Stimulated activated CD4-positive, alpha-beta T cell treated with anti-CD3 and anti-CD28 coated beads, Interleukin-15, amount 100 ng/mL, for 1 hour (primary cell): ENCODE measurements at regions not wholly inside any gene's neighbourhood (a gene's known extent, or its start where the extent isn't known, plus 50 kb on each side); places are given as distances from the start of the nearest gene placed in this dataset.

Experiments
- DNase-seq, 2 donors: peaks; one replicate each; pipeline ENCODE4 v3.0.0-alpha.2; 2020; ENCODE audit warnings: low read depth in 1 of 2, low spot score in 1 of 2

DNA sequence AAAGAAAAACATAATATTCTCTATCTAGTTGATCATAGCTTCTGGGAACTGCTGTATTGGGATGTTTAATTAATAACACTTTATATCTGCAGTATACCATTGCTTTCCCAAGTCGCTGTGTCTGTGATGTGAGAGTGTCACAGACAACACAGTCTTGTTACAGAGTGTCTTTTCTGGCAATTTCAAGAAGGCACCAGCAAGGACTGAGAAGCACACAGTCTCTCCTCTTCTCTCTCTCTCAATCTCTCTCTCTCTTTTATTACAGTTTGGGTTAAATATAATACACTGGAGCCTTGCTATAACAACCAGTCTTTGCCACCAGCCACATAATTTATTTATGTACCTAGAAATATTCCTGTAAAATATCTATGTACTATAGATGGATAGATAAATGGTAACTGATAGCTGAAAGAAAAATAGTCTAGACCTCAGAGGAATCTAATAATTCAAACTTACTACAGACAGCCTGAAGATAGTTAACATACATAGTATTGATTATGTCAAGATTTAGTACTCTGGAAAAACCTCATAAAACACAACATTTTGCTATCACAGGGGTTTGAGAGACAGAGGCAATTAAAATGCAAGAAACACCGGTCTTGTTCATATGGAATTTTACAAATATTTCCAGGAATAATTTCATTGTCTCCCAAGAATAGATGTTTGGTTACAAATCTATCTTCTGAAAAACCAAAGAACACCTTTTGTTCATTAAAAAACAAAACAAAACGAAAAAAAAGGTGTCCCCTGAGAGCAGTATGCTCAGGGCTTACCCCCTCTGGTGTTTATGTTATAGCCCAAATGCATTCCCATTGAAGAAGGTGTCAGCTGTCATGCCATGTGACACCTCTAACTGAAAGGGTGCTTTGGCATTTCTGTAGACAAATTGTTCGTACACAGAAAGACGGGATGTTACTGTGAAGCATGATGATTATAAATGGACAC, 507.8 kb downstream of the TBC1D4 start:
- no peak for DNase-seq

- no peak for DNase-seq
Measured at GRCh38 chr13:74969419-74969818, 512.5 kb downstream of the TBC1D4 start.

DNA sequence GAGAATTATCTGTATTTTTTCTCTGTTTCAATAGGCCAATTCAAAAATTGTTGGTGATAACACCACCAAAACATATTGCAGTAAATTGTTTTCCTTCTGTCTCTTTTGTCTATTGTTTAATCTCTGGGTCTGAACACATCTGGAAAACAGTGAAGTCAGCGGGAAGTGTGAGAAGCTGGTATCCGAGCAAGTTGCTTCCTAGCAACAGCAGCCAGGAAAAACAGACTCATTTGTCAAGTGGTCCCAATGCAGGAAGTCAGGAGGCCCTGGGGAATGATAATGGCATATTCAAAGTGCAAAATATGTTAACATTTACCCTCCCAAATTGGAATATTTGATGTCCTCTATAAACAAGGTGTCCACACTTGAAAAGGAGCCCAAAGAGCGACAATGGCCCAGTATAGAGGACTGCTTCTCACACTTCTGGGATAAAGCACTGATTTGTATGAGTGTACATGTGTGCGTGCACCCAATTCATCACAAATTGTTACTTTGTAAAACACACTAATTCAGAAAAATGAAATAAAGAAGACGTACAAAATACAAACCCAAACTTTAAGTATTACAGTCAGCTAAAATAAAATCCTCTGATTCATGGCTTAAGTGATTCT, 515.0 kb downstream of the TBC1D4 start:
- no peak for DNase-seq

- DNase-seq: no peak
Measured at GRCh38 chr13:74966275-74966674, 515.7 kb downstream of the TBC1D4 start.

GRCh38 chr13:74945637-74946036, 536.3 kb downstream of the TBC1D4 start:
- no peak for DNase-seq

GRCh38 chr13:74931698-74932433, 550.1 kb downstream of the TBC1D4 start:
- DNase-seq: no peak

DNA sequence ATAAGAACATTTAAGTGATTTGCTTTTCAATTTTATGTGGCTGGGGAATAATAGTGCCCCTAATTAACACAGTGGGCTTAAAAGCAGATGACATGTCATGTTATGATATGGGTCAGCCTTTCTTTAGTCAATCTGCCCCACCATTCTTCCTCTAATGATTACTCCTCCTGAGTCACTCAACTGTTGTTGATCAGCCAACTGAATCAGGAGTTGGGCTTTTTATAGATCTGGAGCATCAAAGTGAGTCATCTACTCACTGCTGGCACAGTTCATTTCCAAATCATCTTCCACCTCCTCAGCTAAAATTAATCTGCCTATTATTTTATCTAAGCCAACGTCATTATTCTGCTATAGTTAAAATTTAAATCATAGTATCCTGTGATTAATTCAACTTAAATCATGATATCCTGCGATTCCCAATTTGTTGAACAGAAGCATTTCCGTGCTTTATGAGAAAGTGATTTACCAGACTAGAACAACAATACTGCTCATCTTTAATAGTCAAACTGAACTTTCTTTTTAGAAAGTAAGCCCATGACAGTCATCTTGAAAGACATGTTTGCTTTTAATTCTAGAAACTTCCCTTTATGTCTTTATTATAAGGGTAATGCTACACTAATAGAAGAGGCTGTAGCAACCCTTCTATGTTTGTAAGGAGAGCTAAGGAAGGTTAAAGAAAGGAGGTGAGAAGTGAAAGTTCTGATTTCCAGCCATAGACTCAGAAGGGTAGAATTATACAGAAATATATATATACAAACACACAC, 551.4 kb downstream of the TBC1D4 start:
- DNase-seq: no peak

DNA sequence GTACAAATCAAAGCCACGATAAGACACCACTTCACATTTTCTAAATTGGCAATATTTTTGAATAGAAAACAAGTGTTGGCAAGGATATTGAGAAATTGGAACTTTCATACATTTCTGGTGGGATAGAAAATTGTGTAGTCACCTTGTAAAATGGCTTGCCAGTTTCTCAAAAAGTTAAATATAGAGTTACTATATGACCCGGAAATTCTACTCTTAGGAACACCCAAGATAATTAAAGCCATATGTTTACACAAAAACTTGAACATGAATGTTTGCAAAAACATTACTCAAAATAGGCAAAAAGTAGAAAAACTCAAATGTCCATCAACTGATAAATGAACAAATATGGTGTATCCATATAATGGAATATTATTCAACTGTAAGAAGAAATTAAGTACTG, 552.5 kb downstream of the TBC1D4 start:
- no peak for DNase-seq

- DNase-seq: no peak
Measured at GRCh38 chr13:74927823-74928222, 554.1 kb downstream of the TBC1D4 start.

DNA sequence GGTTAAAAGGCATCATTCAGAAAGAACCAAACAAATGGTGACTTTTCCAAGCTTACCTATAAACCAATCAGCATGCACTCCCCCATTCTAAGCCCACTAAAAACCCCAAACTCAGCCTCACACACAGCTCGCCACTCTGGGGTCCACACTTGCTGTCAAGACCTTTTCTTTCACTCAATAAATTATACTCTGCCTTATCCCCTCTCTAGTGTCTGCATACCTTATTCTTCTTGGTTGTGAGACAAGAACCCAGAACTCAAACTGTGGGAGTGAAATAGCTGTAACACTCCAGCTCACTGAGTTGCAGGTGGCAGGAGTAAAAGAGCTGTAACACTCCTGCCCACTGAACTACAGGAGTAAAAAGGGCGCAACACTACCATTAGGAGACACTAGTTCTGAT, 559.0 kb downstream of the TBC1D4 start:
- DNase-seq: no peak

DNA sequence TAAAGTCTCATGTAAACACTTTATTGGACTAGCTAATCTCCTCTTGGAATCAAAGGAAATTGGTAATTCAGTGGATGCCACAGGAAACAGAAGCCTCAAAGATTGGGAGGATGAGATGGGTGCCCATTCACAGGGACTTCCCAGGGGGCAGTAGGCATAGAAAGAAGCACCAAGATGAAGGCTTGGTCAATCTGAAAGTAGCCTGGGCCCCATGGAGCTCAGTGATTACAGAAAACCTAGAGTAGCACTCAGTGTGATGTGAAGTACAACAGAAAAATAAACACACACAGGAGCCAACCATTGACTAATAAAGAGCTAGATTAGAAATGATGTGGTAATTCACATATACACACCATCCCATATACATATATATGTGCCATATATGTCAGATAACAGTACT, 560.6 kb downstream of the TBC1D4 start:
- no peak for DNase-seq

DNA sequence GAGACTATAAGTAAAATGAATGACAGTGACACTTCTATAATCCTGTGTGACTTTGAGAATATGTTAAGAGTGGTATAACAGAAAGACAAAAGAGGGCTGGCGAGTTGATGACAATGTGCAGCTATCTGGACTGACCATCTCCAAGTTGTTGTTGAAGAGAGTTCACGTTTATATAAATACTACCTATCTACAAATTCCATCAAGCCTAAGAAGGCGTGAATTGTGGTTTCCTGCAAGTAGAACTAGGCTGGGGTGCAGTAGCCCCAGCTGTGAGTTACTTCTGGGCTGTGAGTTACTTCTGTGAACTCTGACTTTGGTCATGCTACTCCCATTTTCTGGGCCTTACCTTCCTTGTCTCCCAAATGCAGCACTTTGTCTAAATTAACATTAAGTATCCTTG, 561.0 kb downstream of the TBC1D4 start:
- DNase-seq: no peak

DNA sequence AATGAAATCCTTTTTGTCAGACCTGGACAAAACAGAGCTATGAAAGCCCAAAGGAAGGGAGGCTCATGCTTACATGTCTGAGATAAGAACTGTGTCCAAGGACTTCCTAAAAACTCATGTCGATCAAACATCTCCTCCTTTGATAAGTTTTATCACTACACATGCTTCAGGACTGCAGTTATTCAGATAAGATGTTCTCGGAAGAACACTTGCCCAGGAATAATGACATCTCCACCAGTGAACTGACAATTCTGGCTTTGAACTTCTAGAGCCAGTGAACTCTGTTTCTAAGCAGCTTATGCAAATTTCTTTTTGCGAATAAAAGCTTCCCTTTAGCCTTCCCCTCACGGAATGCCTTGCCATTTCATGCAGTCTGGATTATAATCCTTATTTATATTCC, 561.6 kb downstream of the TBC1D4 start:
- DNase-seq: no peak

DNA sequence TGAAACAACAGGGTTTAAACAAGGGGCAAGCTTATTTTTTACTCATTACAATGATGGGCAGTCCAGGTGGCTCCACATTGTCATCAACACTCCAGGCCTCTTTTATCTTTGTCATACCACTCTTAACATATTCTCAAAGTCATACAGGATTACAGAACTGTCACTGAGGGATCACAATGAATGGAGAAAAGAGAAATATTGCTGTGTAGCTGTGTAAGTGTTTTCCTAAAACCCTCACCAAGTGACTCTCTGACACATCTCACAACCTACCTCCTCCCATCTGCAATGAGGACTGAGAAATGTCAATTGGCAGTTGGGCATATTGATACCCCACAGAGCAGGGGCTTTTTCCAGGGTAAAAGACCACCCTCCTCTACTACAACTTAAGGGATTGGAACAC, 562.1 kb downstream of the TBC1D4 start:
- no peak for DNase-seq

- DNase-seq: no peak
Measured at GRCh38 chr13:74912898-74913297, 569.1 kb downstream of the TBC1D4 start.

GRCh38 chr13:74910415-74910814, 571.6 kb downstream of the TBC1D4 start:
- DNase-seq: no peak

DNA sequence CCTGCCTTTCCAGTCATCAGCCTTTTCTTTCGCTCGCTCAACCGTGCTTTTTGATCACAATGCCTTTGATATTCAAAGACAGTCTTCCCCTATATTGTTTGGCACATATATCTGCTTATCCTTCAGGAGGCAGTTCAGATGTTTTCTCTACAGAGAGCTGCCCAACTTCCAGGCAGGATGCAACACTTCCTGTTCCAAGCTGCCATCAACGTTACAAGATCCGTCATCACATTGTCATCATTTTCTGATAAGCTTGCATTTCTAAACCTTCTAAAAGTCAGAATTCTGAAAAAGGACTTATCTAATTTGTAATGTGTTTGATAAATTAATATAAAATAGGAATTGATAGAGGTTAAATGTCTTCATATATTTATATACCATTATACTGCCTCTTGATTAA, 574.2 kb downstream of the TBC1D4 start:
- no peak for DNase-seq

DNA sequence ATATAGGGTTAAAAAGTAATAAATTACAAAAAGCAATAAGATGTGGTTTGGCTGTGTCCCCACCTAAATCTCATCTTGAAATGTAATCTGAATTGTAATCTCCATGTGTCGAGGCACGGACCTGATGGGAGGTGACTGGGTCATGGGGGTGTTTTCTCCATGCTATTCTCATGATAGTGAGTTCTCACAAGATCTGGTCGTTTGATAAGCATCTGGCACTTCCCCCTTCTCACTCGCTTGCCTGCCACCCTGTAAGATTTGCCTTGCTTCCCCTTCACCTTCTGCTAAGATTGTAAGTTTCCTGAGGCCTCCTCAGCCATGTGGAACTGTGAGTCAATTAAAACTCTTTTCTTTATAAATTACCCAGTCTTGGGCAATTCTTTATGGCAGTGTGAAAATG, 577.4 kb downstream of the TBC1D4 start:
- DNase-seq: no peak

- no peak for DNase-seq
Measured at GRCh38 chr13:74895042-74895796, 586.8 kb downstream of the TBC1D4 start.

GRCh38 chr13:74892096-74892495, 589.9 kb downstream of the TBC1D4 start:
- no peak for DNase-seq

- no peak for DNase-seq
Measured at GRCh38 chr13:74891610-74892009, 590.4 kb downstream of the TBC1D4 start.
